Stimulated activated CD4-positive, alpha-beta T cell treated with anti-CD3 and anti-CD28 coated beads, Interleukin-4, amount 100 ng/mL, for 4 hours (primary cell): ENCODE measurements at regions not wholly inside any gene's neighbourhood (a gene's known extent, or its start where the extent isn't known, plus 50 kb on each side); places are given as distances from the start of the nearest gene placed in this dataset.
"Not testable (repeated sequence)": the region's sequence is repeated elsewhere in the genome, so short reads cannot be mapped to it uniquely, and the experiment has no call there.

Experiments used
- DNase-seq, 2 experiments: peaks; one replicate each; pipeline ENCODE4 v3.0.0-alpha.2; 2020

GRCh38 chr14:97993508-97994019, 1196.4 kb downstream of the VRK1 start:
- no peak for DNase-seq

DNA sequence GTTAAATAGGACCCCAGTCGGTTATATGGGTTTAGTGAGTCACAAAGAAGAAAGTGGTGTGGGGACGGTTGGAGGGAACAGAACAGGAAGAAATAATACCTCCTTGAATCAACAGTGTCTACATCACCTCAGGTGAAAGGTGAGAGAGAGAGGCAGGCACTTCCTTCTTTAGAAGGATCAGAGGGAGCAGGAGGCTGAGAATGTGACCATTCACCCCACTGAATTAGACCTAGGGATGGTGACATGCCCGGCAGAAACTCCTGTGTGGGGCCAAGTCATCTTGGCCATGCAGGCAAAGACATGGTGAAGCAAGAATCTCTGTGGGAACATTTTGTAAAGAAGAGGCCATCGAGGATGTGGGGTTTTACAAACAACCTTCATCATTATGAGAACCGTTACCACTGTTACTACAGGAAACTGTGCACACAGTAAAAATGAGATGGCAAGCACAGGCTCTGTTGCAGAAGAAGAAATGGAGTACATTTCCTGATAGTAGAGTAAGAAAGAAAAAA, 1196.9 kb downstream of the VRK1 start:
- DNase-seq: peak in 1 of 2 experiments; percentile 48

- DNase-seq: no peak
Observed at GRCh38 chr14:97995038-97995437, 1197.9 kb downstream of the VRK1 start.

- DNase-seq: no peak
Observed at GRCh38 chr14:97995531-97995930, 1198.3 kb downstream of the VRK1 start.

GRCh38 chr14:98006008-98006407, 1208.8 kb downstream of the VRK1 start:
- DNase-seq: no peak

DNA sequence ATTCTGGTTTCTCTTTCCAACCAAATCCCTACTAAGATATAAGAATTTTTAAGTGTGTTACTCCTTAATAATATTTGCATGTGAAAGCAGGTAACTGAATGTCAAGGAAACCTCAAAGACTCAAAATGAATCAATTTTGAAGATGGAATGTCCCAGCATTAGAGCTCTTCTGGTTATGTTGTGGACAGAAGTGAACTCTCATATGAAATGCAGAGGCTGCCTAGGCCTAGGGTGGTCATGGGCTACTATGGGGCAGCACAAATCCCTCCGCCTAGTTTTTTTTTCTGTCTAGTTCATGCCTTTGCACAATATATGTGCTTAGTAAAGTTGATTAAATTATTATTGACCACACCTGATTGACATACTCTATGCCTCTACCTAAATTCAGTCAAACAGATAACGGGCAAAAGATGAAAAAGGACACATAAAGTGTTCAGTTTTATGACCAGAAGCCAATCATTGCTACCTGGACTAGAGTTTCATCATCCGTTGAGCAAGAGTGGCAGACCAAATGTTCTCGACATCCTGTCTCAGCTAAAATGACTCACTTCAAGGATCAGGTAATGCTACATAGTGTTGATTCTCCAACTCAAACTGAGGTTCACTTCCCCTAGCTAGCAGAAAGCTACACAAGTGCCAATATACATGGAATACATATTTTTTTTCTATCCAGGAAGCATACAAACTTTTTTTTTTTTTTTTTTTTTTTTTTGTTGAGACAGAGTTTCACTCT, 1211.4 kb downstream of the VRK1 start:
- DNase-seq: peak in 1 of 2 experiments; percentile 18

DNA sequence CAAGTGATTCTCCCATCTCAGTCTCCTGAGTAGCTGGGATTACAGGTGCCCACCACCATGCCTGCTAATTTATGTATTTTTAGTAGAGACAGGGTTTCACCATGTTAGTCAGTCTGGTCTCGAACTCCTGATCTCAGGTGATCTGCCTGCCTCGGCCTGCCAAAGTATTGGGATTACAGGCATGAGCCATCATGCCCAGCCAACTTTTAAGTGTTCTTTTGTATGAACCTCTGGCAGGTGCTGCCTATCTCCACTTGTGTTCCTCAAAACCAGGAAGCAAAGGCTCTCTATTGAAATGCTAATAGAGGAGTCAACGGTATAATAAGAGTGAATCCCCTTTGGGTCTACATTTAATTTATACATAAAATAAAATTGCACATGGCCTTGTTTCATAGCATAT, 1212.0 kb downstream of the VRK1 start:
- DNase-seq: not testable (repeated sequence)

DNA sequence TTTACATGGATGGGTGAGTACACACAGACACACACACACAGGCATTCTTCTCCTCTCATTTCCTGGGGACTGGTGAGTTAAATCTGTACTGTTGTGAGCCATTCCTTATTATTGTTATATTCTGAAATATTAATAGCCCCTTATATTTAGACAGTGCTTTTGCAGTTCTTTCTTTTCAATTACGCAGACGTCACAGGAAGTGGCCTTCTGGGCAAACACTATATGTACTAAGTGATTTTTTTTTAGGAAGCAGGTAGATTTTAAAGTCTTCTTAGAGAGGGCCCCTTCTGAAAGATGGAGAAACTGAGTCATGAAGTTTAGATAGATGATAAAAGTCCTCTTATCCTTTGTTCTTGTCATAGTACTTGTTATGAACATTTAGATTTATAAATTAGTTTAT, 1213.6 kb downstream of the VRK1 start:
- no peak for DNase-seq

DNA sequence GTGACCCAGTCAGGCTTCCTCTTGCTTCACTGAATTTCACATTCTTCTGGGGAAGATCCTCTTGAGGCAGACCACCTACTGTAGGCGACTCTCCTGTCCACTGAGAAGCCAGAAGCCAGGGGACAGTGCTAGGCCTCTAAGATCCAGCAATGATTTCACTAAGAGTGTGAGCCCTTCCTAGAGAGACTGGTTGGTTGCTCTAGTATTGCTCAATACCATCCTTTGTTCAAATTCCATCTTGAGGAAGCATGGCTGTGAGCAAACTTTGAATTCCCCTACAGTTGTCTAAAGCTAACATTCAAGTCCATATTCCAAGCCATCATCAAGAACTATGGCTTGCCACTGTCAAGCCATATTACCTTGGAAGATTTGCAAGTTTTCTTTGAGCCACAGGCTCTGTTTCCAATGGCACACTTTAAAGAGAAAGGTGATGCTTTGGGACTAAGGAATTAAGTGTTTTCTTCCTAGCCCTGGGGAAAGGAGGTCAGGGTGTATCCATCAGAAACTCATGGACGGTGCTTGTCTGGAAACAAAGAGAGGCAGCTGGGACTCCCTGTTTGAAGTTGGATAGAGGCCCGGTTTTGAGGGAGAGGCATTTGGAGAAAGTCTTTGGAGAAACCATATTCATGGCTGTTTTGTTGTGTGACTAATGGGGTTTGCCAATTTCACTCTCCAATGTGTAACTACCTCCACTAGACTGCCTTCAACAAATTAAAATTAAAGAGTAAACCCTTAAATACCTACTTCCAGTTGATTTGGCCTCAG, 1217.9 kb downstream of the VRK1 start:
- DNase-seq: no peak

DNA sequence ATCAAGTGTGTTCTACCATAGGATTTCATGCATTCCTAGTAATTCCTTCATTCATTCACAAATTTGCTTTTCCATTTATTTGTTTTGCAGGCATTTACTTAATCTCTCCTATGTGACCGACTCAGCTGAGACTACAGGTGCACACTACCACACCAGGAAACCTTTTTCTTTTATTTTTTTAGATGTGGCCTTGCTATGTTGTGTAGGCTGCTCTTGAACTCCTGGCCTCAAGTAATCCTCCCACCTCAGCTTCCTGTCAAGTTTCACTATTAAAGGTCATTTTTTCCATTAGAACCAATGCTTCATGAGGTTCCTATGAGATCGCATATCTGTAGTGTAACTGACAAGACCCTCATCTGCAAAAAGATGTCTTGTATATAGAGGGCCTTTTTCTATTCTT, 1218.7 kb downstream of the VRK1 start:
- no peak for DNase-seq

GRCh38 chr14:98018628-98019027, 1221.4 kb downstream of the VRK1 start:
- DNase-seq: peak in 1 of 2 experiments; percentile 23

GRCh38 chr14:98022541-98023520, 1225.6 kb downstream of the VRK1 start:
- DNase-seq: no peak

GRCh38 chr14:98028162-98028561, 1231.0 kb downstream of the VRK1 start:
- no peak for DNase-seq

DNA sequence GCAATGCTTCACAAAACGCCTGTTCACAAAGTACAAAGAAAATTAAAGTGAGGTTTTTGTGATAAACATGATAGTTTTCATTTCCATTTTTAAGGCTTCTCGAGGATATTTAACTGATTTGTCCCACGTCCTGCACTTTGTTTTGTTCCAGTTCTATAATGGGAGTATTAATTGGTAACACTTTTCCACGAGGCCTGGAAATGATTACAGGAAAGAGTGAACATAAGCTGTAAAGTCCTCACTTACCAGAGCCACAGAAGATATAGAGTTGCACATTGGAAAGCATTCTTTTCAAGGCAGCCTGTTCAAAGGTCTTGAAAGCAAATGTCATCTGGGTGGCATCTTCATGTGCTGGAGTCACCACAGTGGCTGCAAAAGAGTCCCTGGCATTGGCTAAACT, 1236.6 kb downstream of the BCL11B start:
- DNase-seq: no peak

DNA sequence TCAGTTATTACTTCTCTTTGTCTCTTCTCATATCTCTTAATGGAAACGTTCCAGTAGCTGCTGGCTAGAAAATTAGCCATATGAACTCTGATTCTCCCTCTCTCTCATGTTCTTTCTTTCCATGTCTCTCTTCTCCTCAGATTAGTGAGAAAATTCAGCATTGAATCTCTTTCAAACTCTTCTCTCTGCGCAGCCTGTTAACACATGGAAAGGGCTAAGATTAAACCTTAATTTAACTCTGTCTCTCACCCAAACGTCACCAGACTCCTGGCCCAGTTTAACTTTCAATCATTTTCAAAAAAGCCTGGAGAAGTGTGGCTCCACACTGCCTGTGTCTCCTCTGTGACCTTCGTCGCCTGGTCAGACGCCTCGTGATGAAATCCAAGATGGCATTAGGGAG, 1234.2 kb downstream of the BCL11B start:
- DNase-seq: no peak

- DNase-seq: no peak
Observed at GRCh38 chr14:98056946-98057345, 1215.1 kb downstream of the BCL11B start.

- no peak for DNase-seq
Observed at GRCh38 chr14:98059106-98059505, 1212.9 kb downstream of the BCL11B start.

DNA sequence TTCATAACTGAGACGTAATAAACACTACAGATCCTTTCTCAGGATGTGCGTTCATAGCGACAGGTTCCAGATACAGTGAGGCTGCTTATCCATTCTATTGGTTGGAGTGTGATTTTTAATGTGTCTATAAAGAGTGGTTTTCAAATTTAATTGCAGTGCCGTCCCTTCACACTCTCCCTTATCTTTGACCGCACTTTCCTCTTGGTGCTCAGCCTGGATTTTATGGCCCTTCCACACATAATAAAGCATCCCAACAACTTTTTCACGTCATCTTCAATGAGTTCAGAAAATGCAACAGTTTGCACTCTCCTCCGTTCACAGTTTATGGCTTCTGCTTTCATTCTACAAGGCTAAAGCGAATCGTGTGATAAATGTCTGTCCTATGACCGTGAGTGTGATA, 1209.9 kb downstream of the BCL11B start:
- no peak for DNase-seq

DNA sequence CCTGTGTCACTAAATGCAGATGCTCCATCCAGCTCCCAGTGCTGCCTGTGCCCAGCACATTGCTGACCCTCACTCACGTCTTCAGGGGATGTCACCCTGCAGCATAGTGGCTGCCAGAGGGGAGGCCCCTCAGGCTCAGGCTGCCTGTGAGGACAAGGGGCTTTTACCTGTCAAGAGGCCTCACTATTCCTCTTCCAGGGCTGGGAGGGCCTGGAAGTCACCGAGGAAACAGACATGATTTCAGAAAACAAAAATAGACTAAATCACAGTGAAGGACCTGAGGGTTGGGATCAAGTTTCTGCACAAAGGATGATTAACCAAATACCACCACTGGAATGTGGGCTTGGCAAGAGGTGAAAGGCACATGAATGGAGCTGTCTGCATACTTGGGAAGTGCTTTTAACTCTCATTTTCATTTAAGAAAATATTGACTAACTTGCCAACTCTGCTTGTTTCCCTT, 1202.3 kb downstream of the BCL11B start:
- no peak for DNase-seq

DNA sequence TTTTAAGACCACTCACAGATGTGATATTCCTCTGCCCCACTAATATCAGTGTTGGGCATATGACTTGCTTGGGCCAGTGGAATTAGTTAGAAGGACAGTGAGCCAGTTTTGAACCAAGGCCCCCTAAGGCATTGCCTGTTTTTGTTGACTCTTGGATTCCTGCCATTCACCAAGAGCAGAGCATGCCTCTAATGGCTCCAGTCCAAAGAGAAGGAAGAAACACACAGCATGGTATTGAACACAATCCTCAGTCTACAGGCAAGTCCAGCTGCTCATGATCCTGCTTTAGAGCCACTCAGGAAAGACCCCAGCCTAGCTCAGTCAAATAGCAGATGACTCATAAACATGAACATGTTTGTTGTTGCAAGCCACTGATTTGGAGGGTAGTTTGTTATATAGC, 1201.5 kb downstream of the BCL11B start:
- DNase-seq: no peak

DNA sequence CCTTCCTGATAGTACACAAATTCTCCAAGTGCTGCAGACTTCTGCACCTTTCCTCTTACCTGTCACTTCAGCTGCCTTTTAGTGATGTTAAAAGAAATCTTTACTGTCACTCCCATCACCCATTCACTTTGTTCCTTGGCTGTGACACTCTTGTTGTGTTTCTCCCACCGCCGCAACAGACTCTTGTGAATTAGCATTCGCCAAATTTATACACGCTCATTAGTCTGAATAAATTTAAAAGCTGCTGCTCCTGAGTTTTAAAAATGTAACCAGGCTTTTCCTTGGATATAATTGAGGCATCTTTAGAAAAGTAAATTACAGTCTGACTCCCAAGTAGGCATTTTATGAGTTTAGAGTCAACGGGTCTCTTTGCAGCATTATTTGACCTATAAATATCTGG, 1197.9 kb downstream of the BCL11B start:
- no peak for DNase-seq

- DNase-seq: no peak
Observed at GRCh38 chr14:98077176-98077575, 1194.8 kb downstream of the BCL11B start.

- no peak for DNase-seq
Observed at GRCh38 chr14:98082833-98083232, 1189.2 kb downstream of the BCL11B start.
